Hematopoietic multipotent progenitor cell (in vitro differentiated cells): ENCODE measurements at regions not wholly inside any gene's neighbourhood (a gene's known extent, or its start where the extent isn't known, plus 50 kb on each side); places are given as distances from the start of the nearest gene placed in this dataset.
"Not testable (repeated sequence)": the region's sequence is repeated elsewhere in the genome, so short reads cannot be mapped to it uniquely, and the experiment has no call there.

ENCODE experiments used
- DNase-seq, 3 donors: peaks; one replicate each; pipeline ENCODE4 v3.0.0-alpha.2; 2011 to 2015; ENCODE audit warnings: low read depth in 2 of 3, low spot score in 2 of 3

DNA sequence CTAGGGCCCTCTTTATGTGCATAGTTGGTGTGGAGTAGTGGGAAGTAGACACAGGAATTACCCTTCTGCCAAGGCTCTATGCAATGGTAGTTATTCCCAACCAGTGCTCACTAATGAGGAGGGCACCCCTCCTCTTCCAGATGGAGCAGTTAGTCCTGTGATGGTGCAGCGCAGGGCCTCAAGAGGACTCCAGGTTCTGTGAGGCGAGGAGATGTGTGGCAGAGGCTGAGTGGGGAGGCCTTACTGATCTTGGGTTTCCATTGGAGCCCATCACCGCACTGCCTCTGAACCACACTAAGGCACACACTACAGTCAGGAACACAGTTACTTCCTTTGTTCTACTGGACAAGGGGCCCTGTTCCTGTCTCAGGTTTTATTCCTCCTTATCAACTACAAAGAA is 122.5 kb upstream of the POU3F1 start:
- no peak for DNase-seq

DNA sequence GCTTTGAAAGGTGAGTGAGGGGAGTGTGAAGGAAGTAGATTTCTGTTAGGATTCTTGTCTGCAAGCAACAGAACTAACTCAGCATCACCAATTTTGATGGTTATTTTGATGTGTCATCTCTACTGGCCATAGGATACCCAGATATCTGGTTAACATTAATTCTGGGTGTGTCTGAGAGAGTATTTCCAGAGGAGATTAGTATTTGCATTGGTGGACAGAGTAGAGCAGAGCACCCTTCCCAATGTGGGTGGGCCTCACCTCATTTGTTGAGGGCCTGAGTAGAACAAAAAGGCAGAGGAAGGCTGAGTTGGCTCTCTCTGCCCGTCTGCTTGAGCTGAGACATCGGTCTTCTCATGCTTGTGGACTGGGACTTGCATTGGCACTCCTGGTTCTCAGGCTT is 121.8 kb upstream of the POU3F1 start:
- no peak for DNase-seq

DNA sequence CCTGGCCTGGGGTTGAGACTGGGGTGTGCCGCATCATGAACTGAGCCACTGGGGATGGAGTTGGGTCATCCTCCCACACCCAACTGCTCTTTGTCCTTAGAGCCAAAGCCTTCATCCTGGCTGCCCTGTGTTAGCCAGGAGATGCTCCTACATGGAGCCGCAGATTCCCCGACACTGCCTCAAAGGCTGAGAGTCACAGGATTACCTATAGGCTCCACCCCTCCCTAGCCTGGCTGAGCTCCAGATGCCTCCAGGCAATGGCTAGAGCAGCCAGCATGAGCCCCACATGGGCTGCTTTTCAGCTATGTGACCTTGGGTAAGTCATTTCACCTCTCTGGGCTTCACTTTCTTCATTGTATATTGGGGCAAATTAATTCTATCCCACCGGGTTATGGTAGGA is 119.9 kb upstream of the POU3F1 start:
- DNase-seq: no peak

DNA sequence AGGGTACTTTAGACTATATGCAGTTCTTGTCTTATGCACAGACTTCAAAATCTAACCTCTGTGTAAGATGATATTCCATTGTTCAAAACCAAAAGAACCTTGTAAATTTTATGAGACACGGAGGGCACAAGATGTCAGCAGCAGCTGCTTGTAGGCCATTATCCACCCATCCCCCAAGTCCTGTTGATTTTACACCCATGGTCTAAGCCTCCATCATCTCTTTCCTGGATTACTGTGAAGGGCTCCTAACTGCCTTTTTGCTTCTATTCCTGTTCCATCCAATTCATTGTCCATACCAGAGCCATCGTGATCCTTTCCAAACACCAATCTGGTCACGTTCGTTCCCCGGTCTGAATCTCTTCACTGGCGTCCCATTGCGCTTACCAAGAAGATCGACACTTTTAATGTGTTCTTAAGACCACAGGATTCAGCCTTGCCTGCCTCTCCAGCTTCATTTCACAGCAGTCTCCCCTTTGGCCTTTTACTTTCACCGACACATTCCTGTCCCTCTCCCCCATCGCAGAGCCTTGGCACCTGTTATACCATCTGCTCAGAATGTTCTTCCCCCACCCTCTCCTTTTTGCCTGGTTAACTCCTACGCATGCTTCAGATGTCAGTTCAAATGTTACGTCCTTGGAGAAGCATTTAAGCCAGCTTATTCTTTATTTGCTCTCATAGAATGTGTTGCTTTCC is 107.3 kb upstream of the POU3F1 start:
- no peak for DNase-seq

DNA sequence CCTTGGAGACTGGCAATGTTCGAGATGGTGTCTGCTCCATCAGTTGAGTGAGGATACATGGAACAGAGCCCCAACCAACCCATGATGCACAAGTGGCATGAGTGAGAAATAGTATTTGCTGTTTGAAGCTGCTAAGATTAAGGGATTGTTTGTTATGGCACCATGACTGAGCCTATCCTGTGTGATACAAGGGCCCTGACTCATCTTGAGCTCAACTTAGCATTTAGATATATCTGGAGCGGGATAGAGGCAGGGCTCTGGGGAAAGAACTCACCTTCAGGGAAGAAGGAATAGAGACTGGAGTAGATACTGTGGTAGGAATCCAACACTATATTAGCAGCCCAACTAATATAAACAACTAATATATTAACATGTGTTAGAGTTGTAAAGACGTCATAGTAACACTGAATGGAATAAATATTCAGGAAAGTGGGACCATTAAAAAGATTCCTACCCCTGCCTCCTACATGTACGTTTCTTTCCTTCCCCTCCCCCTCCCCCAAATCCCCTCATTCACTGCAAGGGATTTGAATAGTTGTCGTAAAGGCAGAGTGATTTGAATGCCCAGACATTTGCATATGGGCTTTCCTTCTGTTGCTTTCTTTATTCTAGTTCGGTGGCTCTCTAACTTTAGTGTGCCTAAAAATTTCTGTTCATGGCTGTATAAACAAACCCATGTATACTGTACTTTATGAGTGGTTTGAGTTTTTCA is 106.6 kb upstream of the POU3F1 start:
- DNase-seq: no peak

DNA sequence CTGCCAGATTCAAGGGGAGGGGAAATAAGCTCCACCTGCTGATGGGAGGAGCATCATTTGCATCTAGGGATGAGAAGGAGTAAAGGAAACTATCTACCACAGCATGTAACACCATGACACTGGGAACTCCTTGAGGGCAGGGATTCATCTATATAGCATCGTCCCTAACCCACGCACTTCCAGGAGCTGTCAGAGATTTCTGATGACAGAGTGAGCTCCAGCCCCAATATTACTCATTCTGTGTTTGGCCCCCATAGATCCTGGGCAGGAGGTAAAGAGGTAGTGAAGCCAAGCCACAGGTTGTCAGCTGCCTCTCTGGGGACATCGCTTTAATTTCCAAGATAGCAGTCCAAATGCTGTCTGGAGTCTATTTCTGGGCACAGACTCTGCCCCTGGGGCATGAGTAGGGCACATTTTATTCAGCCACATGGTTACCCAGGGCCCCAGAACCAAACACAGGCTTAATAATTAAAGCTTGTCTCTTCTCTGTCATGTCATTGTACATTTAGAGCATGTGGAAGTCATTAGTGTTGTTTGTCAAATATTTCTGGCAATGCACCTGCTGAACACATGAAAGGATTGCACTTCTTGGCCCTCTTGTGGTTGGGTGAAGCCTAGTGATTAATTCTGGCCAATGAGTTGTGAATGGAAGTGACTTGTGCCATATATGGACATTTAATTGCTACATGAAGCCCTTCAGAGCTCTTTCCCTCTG is 105.9 kb upstream of the POU3F1 start:
- DNase-seq: peak in 2 of 3 donors; percentile 9 to 36

DNA sequence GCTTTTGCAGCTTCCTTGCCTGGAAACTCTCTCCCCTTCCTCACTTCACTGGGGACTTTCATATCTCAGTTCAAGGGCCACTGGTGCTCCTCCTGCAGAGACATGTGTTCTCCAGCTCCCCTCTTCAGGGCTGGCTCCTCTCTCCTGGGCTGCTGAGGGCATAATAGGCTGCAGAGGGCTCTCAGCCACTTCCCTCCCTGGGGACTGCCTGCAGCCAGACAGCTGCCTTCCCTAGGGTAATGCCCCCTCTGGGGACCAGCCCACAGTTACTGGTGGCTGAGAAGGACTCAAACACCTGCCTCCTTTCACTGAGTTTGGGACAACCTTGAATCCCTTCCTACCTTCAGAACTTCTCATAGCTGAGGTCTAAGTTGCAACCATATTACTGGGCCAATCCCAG is 104.8 kb upstream of the POU3F1 start:
- DNase-seq: no peak

DNA sequence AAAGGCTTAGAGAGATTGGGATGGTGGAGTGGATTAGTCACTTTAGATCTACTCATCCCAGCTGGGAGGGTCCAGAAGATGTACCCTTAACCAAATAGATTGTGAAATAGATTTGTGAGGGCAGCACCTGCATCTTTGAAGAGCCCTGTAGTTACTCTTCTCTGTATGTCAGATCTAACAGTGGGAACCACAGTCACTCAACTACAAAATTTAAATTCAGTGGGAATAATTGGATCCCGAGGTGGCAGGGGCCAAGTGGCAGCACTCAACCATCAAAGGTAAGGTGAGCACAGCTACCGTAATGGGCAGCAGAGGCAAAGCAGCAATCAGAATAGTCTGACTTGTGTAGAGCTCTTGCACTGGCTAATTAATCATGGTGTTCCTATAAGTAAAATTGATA is 99.5 kb upstream of the POU3F1 start:
- DNase-seq: not testable (repeated sequence)

DNA sequence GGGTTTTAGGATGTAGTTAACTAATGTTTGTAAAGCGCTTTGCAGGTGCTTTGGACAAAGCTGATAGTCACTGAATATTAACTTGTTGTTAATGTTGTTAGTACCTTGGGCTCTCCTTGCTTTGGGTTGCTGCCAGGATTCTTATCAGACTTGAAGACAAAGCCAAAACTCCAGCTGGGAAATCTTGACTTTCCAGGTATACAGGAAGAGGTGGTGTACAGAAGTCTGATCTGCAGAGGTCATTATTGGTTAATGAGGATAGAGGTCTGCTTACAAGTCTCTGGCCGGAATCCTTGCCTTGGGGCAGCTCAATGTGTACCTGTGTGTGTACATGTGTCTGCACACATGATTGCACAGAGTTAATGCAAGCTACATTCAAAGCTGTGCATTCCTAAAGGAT is 96.0 kb upstream of the POU3F1 start:
- DNase-seq: no peak

DNA sequence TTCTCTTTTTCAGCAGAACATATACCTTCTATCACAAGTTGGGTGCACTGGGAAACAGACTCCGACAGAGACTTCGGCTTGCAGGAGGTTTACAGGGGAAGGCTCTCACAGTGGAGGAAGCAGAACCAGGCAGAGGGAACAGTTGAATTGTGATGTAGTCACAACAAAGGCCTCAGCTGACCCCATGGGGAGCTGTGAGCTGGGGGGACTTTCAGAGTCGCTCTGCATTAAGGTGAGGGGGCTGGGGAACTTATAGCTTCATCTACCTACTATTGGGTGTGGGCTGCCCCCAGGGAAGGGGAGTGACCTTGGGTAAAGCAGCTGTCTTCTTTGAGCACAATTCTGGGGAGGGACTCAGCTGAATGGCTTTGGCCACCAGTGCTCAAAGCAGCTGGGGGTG is 94.9 kb upstream of the POU3F1 start:
- no peak for DNase-seq

DNA sequence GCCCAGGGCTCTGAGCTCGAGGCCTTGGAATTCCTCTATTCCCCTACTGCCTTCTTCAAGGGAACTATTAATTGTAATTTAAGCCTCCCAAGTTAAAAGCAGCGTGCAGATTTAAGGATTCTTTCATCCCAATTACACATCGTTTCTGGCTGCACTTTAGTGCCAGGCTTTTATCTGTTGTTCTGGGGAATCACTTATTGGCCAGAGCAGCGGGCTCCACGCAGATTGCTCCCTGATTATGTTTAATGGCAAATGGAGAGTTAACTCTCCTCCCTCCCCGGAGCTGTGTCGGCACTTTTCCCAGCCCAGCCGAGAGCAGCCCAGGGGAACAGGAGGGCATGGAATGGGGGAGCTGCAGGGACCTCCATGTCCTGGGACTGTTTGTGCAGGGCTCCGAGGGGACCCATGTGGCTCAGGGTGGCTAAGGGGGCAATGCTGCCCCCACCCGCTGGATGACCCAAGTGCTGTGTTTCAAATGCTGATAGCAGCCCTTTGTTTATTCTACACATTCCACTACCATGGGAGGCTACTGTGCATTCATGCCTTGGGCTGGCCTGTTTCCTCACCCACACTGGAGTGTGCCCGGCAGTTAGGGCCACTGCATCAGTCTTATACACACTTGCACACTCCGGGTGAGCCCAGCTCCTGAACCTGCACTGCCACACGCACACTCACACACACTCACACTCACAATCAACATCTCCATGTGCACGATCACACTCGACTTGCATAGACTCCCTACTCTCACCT is 93.3 kb upstream of the POU3F1 start:
- DNase-seq: no peak

DNA sequence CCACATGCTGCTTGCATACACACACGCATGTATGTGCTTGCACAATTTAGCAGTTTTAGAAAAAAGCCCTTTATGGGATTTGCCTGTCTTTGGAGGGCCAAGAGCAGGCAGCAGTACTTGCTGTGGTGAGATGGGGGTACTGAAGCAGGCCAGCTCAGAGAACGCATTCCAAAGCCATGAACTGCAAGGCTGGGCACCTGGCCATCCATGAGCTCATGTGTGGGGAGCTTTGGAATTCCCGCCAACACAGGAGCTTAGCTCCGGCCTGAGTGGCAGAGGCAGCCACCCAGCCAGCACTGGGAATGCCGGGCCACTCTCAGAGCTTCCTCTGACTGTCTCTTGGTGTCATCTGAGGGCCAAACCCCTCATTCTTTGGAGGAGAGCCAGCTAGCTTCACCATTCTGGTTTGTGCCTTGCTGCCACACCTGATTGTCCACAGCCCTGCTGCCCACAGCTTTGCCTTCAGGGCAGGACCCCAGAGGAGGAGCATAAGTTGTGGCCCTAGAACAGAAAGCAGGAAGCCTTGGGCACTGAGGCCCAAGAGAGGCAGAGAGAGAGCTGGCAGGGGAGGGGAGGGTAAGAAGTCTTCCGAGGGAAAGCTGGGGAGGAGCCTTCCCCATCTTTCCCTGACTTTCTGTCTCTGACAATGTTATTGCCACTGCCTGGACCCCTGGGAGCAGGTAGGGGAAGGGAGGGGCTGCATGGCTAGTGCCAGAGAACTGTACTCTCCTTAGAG is 92.1 kb upstream of the POU3F1 start:
- DNase-seq: no peak

DNA sequence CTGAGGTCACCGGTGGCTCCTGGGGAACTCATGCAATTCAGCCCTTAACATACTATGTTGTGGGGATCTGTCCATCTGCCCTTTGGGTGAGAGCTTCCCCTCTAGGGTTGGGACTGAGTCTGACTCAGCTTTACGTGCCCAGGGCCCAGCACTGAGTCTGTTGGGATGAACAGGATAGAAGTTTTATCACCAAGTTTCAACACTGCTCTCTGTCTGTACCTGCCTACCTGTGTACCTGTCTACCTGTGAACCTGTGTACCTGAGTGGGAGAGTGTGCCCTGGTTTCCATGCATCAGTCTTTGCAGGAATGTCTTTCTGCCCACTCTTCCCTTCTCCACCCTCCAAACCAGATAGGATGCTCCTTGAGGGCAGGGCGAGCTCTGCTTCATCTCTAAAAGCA is 90.6 kb upstream of the POU3F1 start:
- DNase-seq: no peak

DNA sequence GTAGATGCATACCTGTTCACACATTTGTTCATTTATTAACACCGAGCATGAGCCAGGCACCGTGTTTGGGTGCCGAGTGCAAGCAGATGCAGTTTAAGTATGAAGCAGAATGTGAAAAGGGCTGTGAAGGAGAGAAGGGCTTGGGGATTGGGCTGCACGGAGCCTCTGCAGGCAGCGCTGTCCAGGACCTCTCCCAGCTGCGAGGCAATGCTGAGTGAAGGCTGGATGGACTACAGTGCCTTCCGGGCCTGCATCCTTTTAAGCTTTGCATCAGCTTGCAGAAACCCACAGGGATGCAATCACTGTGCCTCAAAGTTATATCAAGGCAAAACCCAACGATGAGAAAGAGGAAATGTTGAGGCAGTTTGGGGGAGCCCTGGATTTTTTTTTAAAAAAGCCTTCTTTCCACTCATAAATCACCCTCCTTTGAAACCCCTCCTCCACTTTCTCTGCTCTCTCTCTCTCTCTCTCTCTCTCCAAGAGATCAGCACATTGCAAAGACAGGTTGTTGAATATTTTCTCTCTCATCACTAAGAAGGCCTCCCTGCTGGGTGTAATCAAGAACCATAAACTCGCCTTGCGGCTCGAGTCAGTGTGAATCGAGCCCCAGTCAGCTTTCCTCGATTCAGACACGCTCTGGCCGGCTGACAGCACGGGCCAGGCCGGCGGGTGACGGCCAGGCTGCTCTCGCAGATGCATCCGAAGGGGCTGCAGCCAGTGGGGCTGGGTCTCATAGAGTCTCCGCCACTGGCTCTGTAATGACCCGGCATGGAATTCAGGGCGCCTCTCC is 89.2 kb upstream of the POU3F1 start:
- no peak for DNase-seq

DNA sequence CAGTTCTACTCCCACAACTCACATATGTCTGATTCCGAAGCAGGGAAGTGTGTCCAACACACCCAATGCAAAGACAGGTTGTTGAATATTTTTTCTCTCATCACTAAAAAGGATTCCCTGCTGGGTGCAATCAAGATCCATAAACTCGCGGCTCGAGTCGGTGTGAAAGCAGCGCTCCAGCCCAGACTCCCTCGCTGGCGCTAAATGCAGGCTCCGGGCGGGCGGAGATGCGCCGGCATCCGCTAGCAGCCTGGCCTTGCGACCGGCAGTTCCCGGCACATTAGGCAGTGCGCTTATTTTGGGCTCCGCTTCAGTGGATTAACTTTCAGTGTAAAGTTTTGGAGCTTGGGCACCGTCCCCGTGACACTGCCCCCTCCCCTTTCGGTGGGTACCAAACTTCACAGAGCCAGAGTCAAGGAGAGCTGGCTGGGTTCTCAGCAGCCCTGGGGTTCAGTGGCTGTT is 87.7 kb upstream of the POU3F1 start:
- no peak for DNase-seq

DNA sequence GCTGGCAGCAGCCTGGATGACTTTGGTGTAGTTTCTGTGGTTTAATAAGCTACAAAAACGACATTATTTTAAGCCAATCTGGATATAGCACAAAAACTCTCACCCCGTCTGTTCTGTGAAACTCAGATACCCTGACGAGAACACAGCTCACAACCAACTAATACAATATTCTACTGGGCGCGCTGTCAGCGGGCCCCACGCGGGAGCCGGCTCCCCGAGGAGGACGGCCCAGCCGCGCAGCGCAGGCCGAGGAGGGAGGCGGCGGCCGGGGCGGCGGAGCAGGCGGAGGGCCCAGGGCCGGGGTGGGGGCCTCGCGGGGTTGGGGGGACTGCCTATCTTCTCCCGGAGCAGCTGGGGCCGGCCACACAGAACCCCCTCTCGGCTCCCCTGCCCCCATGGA is 87.2 kb upstream of the POU3F1 start:
- no peak for DNase-seq

DNA sequence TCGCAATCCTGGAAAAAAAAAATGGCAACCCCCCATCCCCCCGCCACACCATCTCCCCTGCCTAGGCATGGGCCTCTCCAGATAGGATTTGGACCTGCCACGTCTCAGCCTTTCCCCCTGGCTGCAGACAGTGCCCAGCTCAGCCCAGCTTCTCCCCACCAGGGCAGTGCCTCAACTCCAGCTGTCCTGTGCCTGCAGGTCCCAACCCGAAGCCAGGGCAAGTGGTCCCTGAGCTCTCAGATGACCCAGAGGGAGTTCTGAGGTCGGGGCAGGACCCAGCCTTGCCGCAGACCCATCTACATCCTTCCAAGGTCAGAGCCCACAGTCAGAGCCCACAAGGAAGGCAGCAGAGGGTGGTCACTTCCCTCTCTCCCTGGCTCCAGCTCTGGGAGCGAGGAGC is 86.7 kb upstream of the POU3F1 start:
- no peak for DNase-seq

DNA sequence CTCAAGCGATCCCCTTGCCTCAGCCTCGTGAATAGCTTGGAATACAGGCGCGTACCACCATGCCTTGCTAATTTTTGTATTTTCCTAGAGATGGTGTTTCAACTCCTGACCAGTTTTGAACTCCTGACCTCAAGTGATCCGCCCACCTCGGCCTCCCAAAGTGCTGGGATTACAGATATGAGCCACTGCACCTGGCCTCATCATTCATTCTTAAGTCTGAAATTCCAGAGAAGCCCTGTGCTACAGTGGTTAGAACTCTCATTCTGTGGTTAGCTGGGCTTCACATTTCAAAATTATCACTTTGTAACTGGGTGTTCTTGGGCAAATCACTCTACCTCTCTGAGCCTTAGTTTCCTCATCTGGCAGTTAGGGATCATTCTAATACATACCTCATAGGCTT is 86.1 kb upstream of the POU3F1 start:
- DNase-seq: no peak

DNA sequence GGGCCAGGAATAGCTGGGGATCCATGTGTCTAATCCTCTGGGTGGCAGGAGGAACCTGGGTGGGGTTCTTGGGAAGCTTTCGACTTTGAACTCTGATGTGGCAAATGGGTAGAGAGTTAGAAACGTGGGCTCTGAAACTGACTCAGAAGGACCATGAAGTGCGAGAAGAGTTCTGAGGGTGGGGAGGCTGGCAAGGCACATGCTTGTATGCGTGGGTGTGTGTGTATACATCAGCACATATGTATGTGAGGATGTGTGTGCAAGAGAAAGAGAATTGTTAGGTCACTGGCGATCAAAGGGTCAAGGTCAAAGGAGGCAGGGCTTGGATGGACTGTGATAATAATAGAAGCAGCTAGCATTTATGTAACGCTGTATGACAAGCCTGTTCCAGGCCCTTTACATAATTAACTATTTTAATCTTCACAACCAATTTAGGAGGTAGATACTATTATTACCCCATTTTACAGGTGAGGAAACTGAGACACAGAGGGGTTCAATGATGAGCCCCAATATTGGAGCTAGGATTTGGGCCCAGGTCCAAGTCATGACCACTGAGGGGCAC is 84.5 kb upstream of the POU3F1 start:
- no peak for DNase-seq
